G401.6 (cell line): ENCODE measurements at regions not wholly inside any gene's neighbourhood (a gene's known extent, or its start where the extent isn't known, plus 50 kb on each side); places are given as distances from the start of the nearest gene placed in this dataset.

Experiments
- FAIRE-seq: peaks from 2 replicates; lab custom pipeline; 2012; peaks lifted over from hg19 to GRCh38; lab: Jason Lieb, UNC

DNA sequence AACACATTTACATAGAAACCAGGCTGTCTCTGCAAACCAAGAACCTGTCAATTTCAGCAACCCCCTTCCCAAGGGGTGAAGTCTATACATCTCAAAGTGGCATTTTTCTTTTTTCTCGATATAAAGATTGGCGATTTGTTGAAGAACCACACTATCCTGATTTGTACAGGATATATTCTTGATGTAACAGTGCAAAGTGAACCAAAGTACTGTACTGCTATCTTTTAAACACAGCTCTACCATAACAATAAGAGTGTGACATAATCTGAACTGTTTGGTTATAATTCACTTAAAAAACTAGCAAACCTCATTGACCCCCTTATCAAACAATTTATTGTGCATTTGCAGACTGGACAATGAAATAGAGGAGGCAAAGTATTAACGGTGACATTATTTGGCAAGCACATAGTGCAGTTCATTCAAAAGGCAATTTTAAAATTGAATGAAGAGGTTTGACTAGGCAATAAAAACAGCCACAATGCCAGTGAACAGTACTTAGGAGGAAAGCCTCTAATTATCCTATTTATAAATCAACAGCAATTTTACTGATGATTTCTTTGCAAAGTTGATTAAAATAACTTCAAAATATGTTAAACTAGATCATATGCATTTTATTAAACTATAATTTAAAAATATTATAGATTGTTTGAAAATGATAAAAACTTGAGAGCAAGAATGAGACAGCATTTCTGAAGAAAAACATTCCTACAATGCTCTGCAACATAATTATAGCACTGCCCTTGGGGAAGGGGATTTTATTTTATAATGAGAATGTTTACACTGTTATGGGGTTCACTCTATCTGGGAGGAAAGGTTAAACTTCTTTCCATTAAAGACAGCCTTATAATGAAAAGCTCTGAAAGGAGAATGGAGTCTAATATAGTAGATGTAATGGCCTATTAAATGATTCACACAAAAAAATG lies 440.9 kb downstream of the ZEB2 start:
- FAIRE-seq, result no peak

DNA sequence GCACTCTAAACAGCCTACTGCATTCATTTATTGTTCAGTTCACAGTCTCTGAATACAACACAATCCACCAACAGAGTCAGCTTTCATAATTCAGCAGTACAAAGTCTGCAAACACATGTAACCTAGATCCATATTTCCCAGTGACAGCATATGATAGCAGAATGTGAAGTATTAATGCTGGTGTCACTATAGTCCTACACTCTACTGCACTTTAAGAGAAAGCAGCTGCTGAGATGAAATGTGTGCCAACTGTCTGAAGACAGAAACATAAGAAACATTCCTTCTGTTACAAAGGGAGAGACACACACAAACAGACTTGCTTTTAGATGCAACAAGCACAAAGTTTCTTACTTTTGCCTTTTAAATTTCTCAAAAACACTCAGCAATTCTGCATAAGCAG lies 441.8 kb downstream of the ZEB2 start:
- no peak for FAIRE-seq

DNA sequence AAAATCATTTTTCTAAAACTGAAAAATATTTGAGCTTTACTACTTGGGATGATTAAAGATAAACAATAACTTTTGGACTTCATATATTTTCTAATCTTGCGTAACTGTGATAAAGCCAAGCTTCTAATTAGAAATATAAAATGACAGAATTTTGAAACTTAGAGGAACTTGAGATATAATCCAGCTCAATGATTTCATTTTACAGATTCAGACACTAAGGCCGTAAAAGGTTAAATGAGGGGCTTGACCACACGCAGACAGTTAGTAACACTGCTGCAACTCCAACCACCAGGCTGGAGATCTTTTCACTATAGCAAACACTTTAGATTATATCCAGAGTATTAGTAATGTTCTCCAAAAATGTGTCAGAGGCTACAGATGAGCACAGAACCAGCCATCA lies 445.5 kb downstream of the ZEB2 start:
- FAIRE-seq, result no peak

DNA sequence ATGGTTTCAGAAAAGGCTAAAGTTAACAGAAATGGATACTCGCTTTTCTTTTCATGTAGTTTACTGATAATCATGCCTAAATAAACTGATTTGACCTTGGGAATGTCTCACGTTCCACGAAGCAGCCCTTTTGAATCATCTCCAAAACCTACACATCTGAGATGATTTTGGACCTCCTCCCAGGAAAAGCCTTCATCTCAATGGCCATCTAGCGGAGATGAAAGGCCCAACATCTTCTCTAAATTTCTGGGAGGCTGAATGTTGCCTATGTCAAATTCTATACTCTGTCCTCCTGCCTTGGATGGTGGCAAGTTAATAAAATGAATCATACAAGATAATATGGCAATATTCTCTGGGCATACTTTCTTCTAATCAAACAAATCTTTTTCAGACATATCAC lies 448.5 kb downstream of the ZEB2 start:
- FAIRE-seq, result no peak

GRCh38 chr2:144067506-144067905 lies 452.4 kb downstream of the ZEB2 start:
- FAIRE-seq, result no peak

- FAIRE-seq, result no peak
Measured at GRCh38 chr2:144063602-144064001, 456.3 kb downstream of the ZEB2 start.

- FAIRE-seq, result no peak
Measured at GRCh38 chr2:144054911-144055310, 465.0 kb downstream of the ZEB2 start.

GRCh38 chr2:144052083-144052482 lies 467.8 kb downstream of the ZEB2 start:
- FAIRE-seq, result no peak

- no peak for FAIRE-seq
Measured at GRCh38 chr2:144049137-144049536, 470.8 kb downstream of the ZEB2 start.

GRCh38 chr2:144048631-144049060 lies 471.3 kb downstream of the ZEB2 start:
- FAIRE-seq, result no peak

GRCh38 chr2:144042751-144043150 lies 477.2 kb downstream of the ZEB2 start:
- FAIRE-seq, result no peak

- no peak for FAIRE-seq
Measured at GRCh38 chr2:144041612-144042011, 478.3 kb downstream of the ZEB2 start.

DNA sequence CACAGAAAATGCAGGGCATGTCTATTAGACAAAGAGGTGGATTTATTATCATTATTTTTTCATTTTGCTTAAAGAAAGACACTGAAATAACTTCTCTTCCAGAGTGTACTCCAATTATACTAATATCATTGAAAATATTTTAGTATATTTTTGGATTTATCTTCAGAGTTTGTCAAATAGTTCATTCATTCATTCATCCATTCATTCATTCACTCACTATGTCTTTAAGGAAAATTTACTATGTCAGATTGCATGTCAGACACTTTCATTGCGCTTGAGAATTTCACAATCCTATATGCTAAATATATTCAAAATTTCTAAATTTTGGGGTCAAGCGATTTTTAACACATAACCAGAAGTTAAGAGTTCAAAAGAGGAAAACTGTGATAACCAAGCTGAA lies 479.1 kb downstream of the ZEB2 start:
- FAIRE-seq, result no peak

DNA sequence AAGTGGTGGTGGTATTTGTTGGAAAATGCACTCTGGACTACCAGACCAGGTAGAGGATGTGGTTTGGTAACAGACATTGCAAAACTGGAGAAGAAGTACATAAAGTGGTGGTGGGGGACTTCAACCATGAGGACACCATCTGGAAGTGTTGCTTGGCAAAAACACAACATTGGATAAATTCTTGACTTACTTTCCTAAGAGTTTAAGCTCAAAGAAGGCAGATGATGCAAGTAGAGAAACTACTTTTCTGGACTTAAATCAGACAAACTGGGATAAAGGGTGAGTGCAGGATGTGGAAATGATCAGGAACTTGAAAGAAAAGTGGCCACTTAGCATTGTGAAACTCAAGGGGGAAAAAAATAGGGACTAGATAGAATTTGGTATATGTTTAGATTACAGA lies 487.4 kb downstream of the ZEB2 start:
- FAIRE-seq, result no peak

DNA sequence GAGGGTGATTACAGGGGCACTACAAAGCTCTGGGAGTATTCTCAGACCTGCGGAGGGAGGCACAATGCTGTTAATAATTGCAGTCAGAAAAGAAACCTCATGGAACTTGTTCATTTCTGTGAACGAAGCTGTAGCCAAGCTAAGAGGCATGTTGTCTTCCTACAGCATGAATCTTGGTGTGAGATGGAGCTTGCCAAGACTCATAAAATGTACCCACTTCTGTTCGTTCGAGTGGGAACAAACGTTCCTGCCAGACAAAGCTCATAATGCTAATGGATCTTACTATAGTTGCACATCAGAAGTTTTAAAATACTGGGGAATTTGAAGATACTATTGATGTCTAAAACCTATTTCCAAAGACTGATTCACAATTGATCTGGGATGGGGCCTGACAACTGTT lies 489.1 kb downstream of the ZEB2 start:
- FAIRE-seq, result no peak

- no peak for FAIRE-seq
Measured at GRCh38 chr2:144027593-144027992, 492.3 kb downstream of the ZEB2 start.

GRCh38 chr2:144026753-144027152 lies 493.2 kb downstream of the ZEB2 start:
- FAIRE-seq, result no peak

GRCh38 chr2:144020047-144020446 lies 499.9 kb downstream of the ZEB2 start:
- no peak for FAIRE-seq

GRCh38 chr2:144015655-144016245 lies 504.2 kb downstream of the ZEB2 start:
- no peak for FAIRE-seq

GRCh38 chr2:144015036-144015435 lies 504.9 kb downstream of the ZEB2 start:
- FAIRE-seq, result no peak

DNA sequence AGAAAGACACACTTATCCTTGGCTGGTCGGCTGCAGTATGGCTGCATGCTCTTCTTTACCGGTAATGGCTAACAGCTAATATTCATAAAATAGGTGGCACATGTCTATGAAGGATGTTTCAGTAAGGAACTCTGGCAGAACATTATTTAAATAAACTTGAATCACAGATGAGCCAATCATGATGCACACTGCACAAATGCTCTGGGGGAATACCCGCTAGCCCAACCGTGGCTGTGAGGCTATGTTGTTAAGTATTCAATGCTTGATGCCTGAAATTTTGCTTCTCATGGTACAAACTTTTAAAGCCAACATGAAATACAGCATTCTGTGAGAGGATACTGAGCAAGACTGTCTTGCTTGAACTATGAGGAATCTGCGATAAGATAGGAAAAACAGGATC lies 505.8 kb downstream of the ZEB2 start:
- no peak for FAIRE-seq

GRCh38 chr2:144012304-144012703 lies 507.6 kb downstream of the ZEB2 start:
- FAIRE-seq, result no peak

DNA sequence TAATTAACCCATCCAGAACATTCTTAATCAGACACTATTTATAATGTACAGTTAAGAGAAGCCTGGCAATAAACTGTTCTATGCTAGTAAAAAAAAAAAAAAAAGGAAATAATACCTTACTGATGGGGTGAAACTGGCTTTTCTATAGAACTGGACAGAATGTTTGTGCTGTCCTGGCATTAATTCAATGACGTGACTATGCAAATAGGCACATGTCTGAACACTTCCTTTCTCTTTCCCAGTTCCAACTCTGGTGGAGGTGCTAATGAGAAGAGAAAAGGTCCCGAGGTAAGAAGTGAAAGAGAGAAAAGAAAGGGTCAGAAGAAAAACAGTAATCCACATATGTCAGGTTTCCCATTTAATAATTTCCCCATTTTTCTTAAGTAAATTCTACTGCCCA lies 508.4 kb downstream of the ZEB2 start:
- FAIRE-seq, result no peak

GRCh38 chr2:144011098-144011497 lies 508.8 kb downstream of the ZEB2 start:
- FAIRE-seq, result no peak
